GM18507 (cell line): ENCODE measurements at regions not wholly inside any gene's neighbourhood (a gene's known extent, or its start where the extent isn't known, plus 50 kb on each side); places are given as distances from the start of the nearest gene placed in this dataset.

Experiments
- DNase-seq: peaks from one replicate; pipeline ENCODE4 v3.0.0; 2011; ENCODE audit warnings: low read depth; ENCODE audit not compliant: insufficient read length; ENCODE audit errors: extremely low spot score
- FAIRE-seq: peaks from 2 replicates; lab custom pipeline; 2011; peaks lifted over from hg19 to GRCh38; lab: Jason Lieb, UNC

GRCh38 chr3:5644773-5645670 is 457.5 kb downstream of the EDEM1 start:
- FAIRE-seq: no peak

GRCh38 chr3:5645692-5646410 is 458.3 kb downstream of the EDEM1 start:
- DNase-seq (no peak), FAIRE-seq (no peak)

More at GRCh38 chr3:5644773-5645670, 457.5 kb downstream of the EDEM1 start:
- DNase-seq: no peak

GRCh38 chr3:5650303-5650702 is 462.8 kb downstream of the EDEM1 start:
- FAIRE-seq (no peak), DNase-seq (no peak)

GRCh38 chr3:5651351-5651750 is 463.8 kb downstream of the EDEM1 start:
- no peak for FAIRE-seq

GRCh38 chr3:5653426-5654143 is 466.1 kb downstream of the EDEM1 start:
- FAIRE-seq (no peak), DNase-seq (no peak)

More at GRCh38 chr3:5651351-5651750, 463.8 kb downstream of the EDEM1 start:
- DNase-seq: no peak

- DNase-seq (no peak), FAIRE-seq (no peak)
Measured at GRCh38 chr3:5657106-5657505, 469.6 kb downstream of the EDEM1 start.

- no peak for DNase-seq
- no peak for FAIRE-seq
Measured at GRCh38 chr3:5663601-5664000, 476.1 kb downstream of the EDEM1 start.

GRCh38 chr3:5666455-5666854 is 478.9 kb downstream of the EDEM1 start:
- FAIRE-seq (no peak), DNase-seq (no peak)

- FAIRE-seq: no peak
- DNase-seq: no peak
Measured at GRCh38 chr3:5673521-5673920, 486.0 kb downstream of the EDEM1 start.

- DNase-seq (no peak), FAIRE-seq (no peak)
Measured at GRCh38 chr3:5675319-5675718, 487.8 kb downstream of the EDEM1 start.

GRCh38 chr3:5677555-5677954 is 490.0 kb downstream of the EDEM1 start:
- FAIRE-seq: no peak
- DNase-seq: no peak

- DNase-seq (no peak), FAIRE-seq (no peak)
Measured at GRCh38 chr3:5678248-5678647, 490.7 kb downstream of the EDEM1 start.

GRCh38 chr3:5678844-5679243 is 491.3 kb downstream of the EDEM1 start:
- FAIRE-seq: no peak
- DNase-seq: no peak

GRCh38 chr3:5687230-5687629 is 499.7 kb downstream of the EDEM1 start:
- no peak for FAIRE-seq
- DNase-seq: no peak

GRCh38 chr3:5690490-5690889 is 503.0 kb downstream of the EDEM1 start:
- no peak for FAIRE-seq
- DNase-seq: no peak

GRCh38 chr3:5690904-5691532 is 503.5 kb downstream of the EDEM1 start:
- DNase-seq: no peak

GRCh38 chr3:5692446-5692845 is 504.9 kb downstream of the EDEM1 start:
- FAIRE-seq: no peak
- DNase-seq: no peak

More at GRCh38 chr3:5690904-5691532, 503.5 kb downstream of the EDEM1 start:
- no peak for FAIRE-seq

- no peak for FAIRE-seq
- no peak for DNase-seq
Measured at GRCh38 chr3:5694266-5694665, 506.8 kb downstream of the EDEM1 start.

- DNase-seq: no peak
- FAIRE-seq: no peak
Measured at GRCh38 chr3:5698851-5699250, 511.3 kb downstream of the EDEM1 start.

GRCh38 chr3:5699313-5699712 is 511.8 kb downstream of the EDEM1 start:
- no peak for FAIRE-seq

More at GRCh38 chr3:5699313-5699712, 511.8 kb downstream of the EDEM1 start:
- no peak for DNase-seq
